ENCODE measurements at regions not wholly inside any gene's neighbourhood (a gene's known extent, or its start where the extent isn't known, plus 50 kb on each side); places are given as distances from the start of the nearest gene placed in this dataset.

- H3K27ac ChIP-seq, result no peak overlapping the region
- TF ChIP-seq POLR2A (IDR thresholded peaks at IDR 0.05) (no peak), CTCF (IDR thresholded peaks at IDR 0.05) (no peak)
- no peak overlapping the region for H3K4me3 ChIP-seq
- no peaks in the 10 kb centered on the region for H3K27me3 ChIP-seq
- DNase-seq (no peak), ATAC-seq (no peak)
- no peaks in the 10 kb centered on the region for H3K36me3 ChIP-seq
- H3K4me1 ChIP-seq, result peaks cover 0 to 4% (median 0%) of the 10 kb centered on the region in 12 donors
- intact Hi-C loops (cut with DNase I), result no loop called here
- WGBS, 4 donors, result 36 to 53% (median 39%) methylated on average over 2 of the region's 2 CpGs
- no peaks in the 10 kb centered on the region for H3K9me3 ChIP-seq
These were observed 350.1 kb upstream of the AZI2 start for GRCh38 chr3:28698706-28699105.

- Histone ChIP-seq H3K9me3 (no peaks in the 10 kb centered on the region), H3K27me3 (no peaks in the 10 kb centered on the region), H3K36me3 (no peaks in the 10 kb centered on the region), H3K4me1 (peaks cover 0 to 4% (median 0%) of the 10 kb centered on the region in 12 donors), H3K27ac (no peak overlapping the region), H3K4me3 (no peak overlapping the region)
- intact Hi-C loops (cut with DNase I), result no loop called here
- DNase-seq, result no peak
- no peak for TF ChIP-seq POLR2A (IDR thresholded peaks at IDR 0.05)
- no peak for TF ChIP-seq CTCF (IDR thresholded peaks at IDR 0.05)
- ATAC-seq, result no peak
- WGBS, 4 donors, result 88 to 91% (median 88%) methylated on average over 2 of the region's 2 CpGs
These were observed 350.7 kb upstream of the AZI2 start for GRCh38 chr3:28699283-28699682.

GRCh38 chr3:28700728-28701127 lies 352.1 kb upstream of the AZI2 start:
- H3K4me1 ChIP-seq, result peaks cover 0 to 4% (median 0%) of the 10 kb centered on the region in 12 donors
- no peaks in the 10 kb centered on the region for H3K27me3 ChIP-seq
- H3K4me3 ChIP-seq, result no peak overlapping the region
- no peak overlapping the region for H3K27ac ChIP-seq
- 83 to 89% (median 85%) methylated on average over 5 of the region's 5 CpGs for WGBS, 4 donors
- H3K36me3 ChIP-seq, result no peaks in the 10 kb centered on the region
- no peak for ATAC-seq
- no peak for DNase-seq
- TF ChIP-seq CTCF (IDR thresholded peaks at IDR 0.05) (no peak), POLR2A (IDR thresholded peaks at IDR 0.05) (no peak)
- H3K9me3 ChIP-seq, result no peaks in the 10 kb centered on the region
- intact Hi-C loops (cut with DNase I), result no loop called here

GRCh38 chr3:28703843-28704242 lies 355.2 kb upstream of the AZI2 start:
- H3K4me1 ChIP-seq, result peaks cover 0 to 2% (median 0%) of the 10 kb centered on the region in 12 donors
- no peaks in the 10 kb centered on the region for H3K27me3 ChIP-seq
- ATAC-seq (no peak), DNase-seq (no peak)
- intact Hi-C loops (cut with DNase I), result no loop called here
- no peak overlapping the region for H3K27ac ChIP-seq
- H3K9me3 ChIP-seq, result no peaks in the 10 kb centered on the region
- no peaks in the 10 kb centered on the region for H3K36me3 ChIP-seq
- TF ChIP-seq POLR2A (IDR thresholded peaks at IDR 0.05) (no peak), CTCF (IDR thresholded peaks at IDR 0.05) (no peak)
- H3K4me3 ChIP-seq, result no peak overlapping the region

Data from heart left ventricle (tissue), 16 donors.